GM12878 (cell line): ENCODE measurements at regions not wholly inside any gene's neighbourhood (a gene's known extent, or its start where the extent isn't known, plus 50 kb on each side); places are given as distances from the start of the nearest gene placed in this dataset.

Experiments
- ATAC-seq: fragments of 200-7000 bp; cut with Tn5 transposase; 3 replicates; pipeline ENCODE4 v1.9.1; 2020; ENCODE audit warnings: mild to moderate bottlenecking, moderate library complexity
- BruUV-seq: library from RNA; stranded (reverse); fragments of 400-500 nt; replicated peaks from 2 replicates; lab custom pipeline; 2021; lab: Mats Ljungman, UMichigan
- CTCF ChIA-PET: fragments of 300-600 bp; sonication (Branson Sonifier 250); formaldehyde crosslinking; extraction: SDS; loops from one replicate; lab custom pipeline; 2021; ENCODE audit warnings: inconsistent platforms; lab: Yijun Ruan, JAX
- POLR2A ChIA-PET: fragments of 350-600 bp; formaldehyde crosslinking; extraction: SDS; loops from one replicate; lab custom pipeline; 2021; ENCODE audit warnings: inconsistent platforms; lab: Charles Lee
- RAD21 ChIA-PET: fragments of 300-600 bp; sonication (Branson Sonifier 250); formaldehyde crosslinking; loops from one replicate; lab custom pipeline; 2023; ENCODE audit warnings: antibody characterized with exemption; ENCODE audit not compliant: unreplicated experiment; lab: Charles Lee
- SMC1A ChIA-PET: fragments of 300-600 bp; sonication (Branson Sonifier 250); formaldehyde crosslinking; loops from one replicate; lab custom pipeline; 2023; ENCODE audit not compliant: unreplicated experiment, uncharacterized antibody; lab: Charles Lee
- DNase-seq: peaks from one replicate; pipeline ENCODE4 v3.0.0-alpha.2; 2011; ENCODE audit warnings: low read depth, low spot score
- FAIRE-seq: peaks from 3 replicates; lab custom pipeline; 2011; peaks lifted over from hg19 to GRCh38; lab: Jason Lieb, UNC
- H2AFZ ChIP-seq: 2 replicates; pipeline ENCODE4 v1.6.0; 2011; ENCODE audit warnings: low read depth, low read length, control low read depth; ENCODE audit not compliant: control insufficient read depth
- H3K27ac ChIP-seq: 2 replicates; pipeline ENCODE4 v1.5.1; 2011; ENCODE audit warnings: control low read depth; ENCODE audit not compliant: control insufficient read depth, insufficient read depth
- H3K27me3 ChIP-seq, 2 experiments: replicated peaks in 1 of 2; 2 replicates each; pipeline versions ENCODE4 v1.6.0 to v1.6.1; 2011; ENCODE audit warnings: low read length in 1 of 2; ENCODE audit not compliant: control insufficient read depth in 2 of 2, insufficient read depth in 2 of 2
- H3K36me3 ChIP-seq, 2 experiments: 2 replicates each; pipeline ENCODE4 v1.5.1; 2011; ENCODE audit warnings: low read length in 1 of 2; ENCODE audit not compliant: control insufficient read depth in 2 of 2, insufficient read depth in 2 of 2
- H3K4me1 ChIP-seq: 2 replicates; pipeline ENCODE4 v1.6.1; 2011; ENCODE audit warnings: mild to moderate bottlenecking, low read length, moderate library complexity, mixed read lengths; ENCODE audit not compliant: control insufficient read depth, insufficient read depth
- H3K4me2 ChIP-seq: 2 replicates; pipeline ENCODE4 v1.6.0; 2011; ENCODE audit warnings: control low read depth; ENCODE audit not compliant: control insufficient read depth, insufficient read depth
- H3K4me3 ChIP-seq: fragments of 200-600 bp; sonication (generic); 2 replicates; pipeline ENCODE4 v1.5.1; 2016
- H3K79me2 ChIP-seq: 2 replicates; pipeline ENCODE4 v1.6.0; 2011; ENCODE audit warnings: low read length; ENCODE audit not compliant: control insufficient read depth, insufficient read depth
- H3K9ac ChIP-seq: 2 replicates; pipeline ENCODE4 v1.8.0; 2011; ENCODE audit warnings: low read length, control low read depth, mixed read lengths; ENCODE audit not compliant: control insufficient read depth, insufficient read depth
- H3K9me3 ChIP-seq: replicated peaks from 3 replicates; pipeline ENCODE4 v1.5.1; 2011; ENCODE audit warnings: mild to moderate bottlenecking, low read length; ENCODE audit not compliant: control insufficient read depth, insufficient read depth
- H4K20me1 ChIP-seq: 2 replicates; pipeline ENCODE4 v1.6.0; 2011; ENCODE audit not compliant: control insufficient read depth, insufficient read depth
- BMI1 ChIP-seq: fragments of 450-650 bp; IDR thresholded peaks from 2 replicates; pipeline ENCODE4 v1.6.1; 2016; ENCODE audit warnings: mild to moderate bottlenecking, moderate library complexity, borderline replicate concordance
- CEBPB ChIP-seq, 2 experiments: fragments of 150-350 bp in 1 of 2; IDR thresholded peaks; 2 replicates each; pipeline ENCODE4 v1.6.1; 2012 to 2014; ENCODE audit warnings: low read depth in 2 of 2, low read length in 2 of 2, borderline replicate concordance in 1 of 2, inconsistent platforms in 1 of 2
- EGR1 ChIP-seq, 2 experiments: IDR thresholded peaks; 1 replicate in 1 of 2; 2 replicates in 1 of 2; pipeline ENCODE4 v1.6.1; 2011 to 2012; ENCODE audit warnings: low read depth in 2 of 2, low read length in 2 of 2, borderline replicate concordance in 1 of 2, mild to moderate bottlenecking in 1 of 2, moderate library complexity in 1 of 2
- ESRRA ChIP-seq: IDR thresholded peaks from 2 replicates; pipeline ENCODE4 v1.6.1; 2012; ENCODE audit warnings: mild to moderate bottlenecking, low read length, improper control_type of control experiment
- FOXK2 ChIP-seq: fragments of 450-650 bp; IDR thresholded peaks from 2 replicates; pipeline ENCODE4 v1.6.1; 2017; ENCODE audit warnings: mild to moderate bottlenecking, moderate library complexity
- HSF1 ChIP-seq: fragments of 150-350 bp; IDR thresholded peaks from 2 replicates; pipeline ENCODE4 v1.6.1; 2014; ENCODE audit warnings: mild to moderate bottlenecking, low read depth, low read length
- IRF3 ChIP-seq: fragments of 450-650 bp; IDR thresholded peaks from 2 replicates; pipeline ENCODE4 v1.6.1; 2014; ENCODE audit warnings: mild to moderate bottlenecking
- MTA2 ChIP-seq: fragments of 450-650 bp; IDR thresholded peaks from 2 replicates; pipeline ENCODE4 v1.6.1; 2016; ENCODE audit warnings: low read depth, mild to moderate bottlenecking, moderate library complexity
- MTA3 ChIP-seq: IDR thresholded peaks from 2 replicates; pipeline ENCODE4 v1.6.1; 2012; ENCODE audit warnings: low read length, inconsistent platforms, borderline replicate concordance
- MYC ChIP-seq: IDR thresholded peaks from 2 replicates; pipeline ENCODE4 v1.6.1; 2011; ENCODE audit warnings: mild to moderate bottlenecking, low read length, moderate library complexity, inconsistent platforms; ENCODE audit not compliant: insufficient read depth, insufficient replicate concordance, insufficient read length, severe bottlenecking
- NR2C1 ChIP-seq: fragments of 450-650 bp; IDR thresholded peaks from 2 replicates; pipeline ENCODE4 v1.6.1; 2017; ENCODE audit warnings: antibody characterized with exemption, mild to moderate bottlenecking, moderate library complexity
- RUNX3 ChIP-seq: IDR thresholded peaks from 2 replicates; pipeline ENCODE4 v1.6.1; 2012; ENCODE audit warnings: low read length, inconsistent platforms
- SMC3 ChIP-seq: IDR thresholded peaks from 2 replicates; pipeline ENCODE4 v1.6.1; 2011; ENCODE audit warnings: low read length, improper control_type of control experiment, borderline replicate concordance
- SPI1 ChIP-seq: IDR thresholded peaks from 2 replicates; pipeline ENCODE4 v1.6.1; 2011; ENCODE audit warnings: low read depth, mild to moderate bottlenecking, low read length, moderate library complexity, borderline replicate concordance; ENCODE audit not compliant: insufficient read depth
- SRF ChIP-seq, 2 experiments: IDR thresholded peaks; 2 replicates each; pipeline ENCODE4 v1.6.1; 2011; ENCODE audit warnings: low read depth in 2 of 2, low read length in 2 of 2, mild to moderate bottlenecking in 1 of 2, moderate library complexity in 1 of 2
- STAT3 ChIP-seq: IDR thresholded peaks from 2 replicates; pipeline ENCODE4 v1.6.1; 2011; ENCODE audit warnings: low read depth, low read length, improper control_type of control experiment
- SUZ12 ChIP-seq: fragments of 200-600 bp; sonication (generic); IDR thresholded peaks from one replicate; pipeline ENCODE4 v1.6.1; 2018; ENCODE audit warnings: antibody characterized with exemption, mild to moderate bottlenecking; ENCODE audit not compliant: unreplicated experiment
- YY1 ChIP-seq: IDR thresholded peaks from 2 replicates; pipeline ENCODE4 v1.6.1; 2011; ENCODE audit warnings: low read depth, mild to moderate bottlenecking, low read length
- ZBTB40 ChIP-seq: fragments of 450-650 bp; IDR thresholded peaks from 2 replicates; pipeline ENCODE4 v1.6.1; 2016; ENCODE audit warnings: mild to moderate bottlenecking, moderate library complexity, borderline replicate concordance
- ZNF217 ChIP-seq: fragments of 450-650 bp; IDR thresholded peaks from 2 replicates; pipeline ENCODE4 v1.6.1; 2017; ENCODE audit warnings: antibody characterized with exemption, mild to moderate bottlenecking
- WGBS: methylation state at CpG from one replicate; pipeline ENCODE4 v1.1.6; 2016; ENCODE audit warnings: low lambda C conversion rate; ENCODE audit not compliant: insufficient replicate concordance, insufficient coverage; ENCODE audit errors: missing lambda C conversion rate; 5-methylcytosine and 5-hydroxymethylcytosine counted together
- in situ Hi-C: fragments of 300-500 bp; cut with MboI; formaldehyde crosslinking; loops from 9 replicates; pipeline ENCODE4 v1.14.3; 2018; ENCODE audit warnings: mixed read lengths
- intact Hi-C: fragments of 100-400 bp; cut with micrococcal nuclease; formaldehyde crosslinking; loops from one replicate; pipeline ENCODE4 v1.14.2; 2022; ENCODE audit not compliant: unreplicated experiment

- ChIA-PET SMC1A (interaction anchor here (1.1 kb wide), 1 partner anchor 9 kb away, joined by 3 read pairs; no protein-coding TSS in a partner anchor), RAD21 (no interaction called here), POLR2A (no interaction called here), CTCF (no interaction called here)
- intact Hi-C loops (no loop called here), in situ Hi-C loops (no loop called here)
- H2AFZ ChIP-seq, result no peak overlapping the region
- H3K4me2 ChIP-seq, result no peak overlapping the region
- H3K4me1 ChIP-seq, result no peaks in the 10 kb centered on the region
- no peaks in the 10 kb centered on the region for H3K36me3 ChIP-seq
- no peak for TF ChIP-seq SPI1
- no peak for TF ChIP-seq ZBTB40
- TF ChIP-seq STAT3, result no peak
- TF ChIP-seq YY1, result no peak
- no peak for TF ChIP-seq SUZ12
- no peak for TF ChIP-seq MTA2
- no peak for TF ChIP-seq BMI1
- TF ChIP-seq MYC, result no peak
- no peak for TF ChIP-seq RUNX3
- TF ChIP-seq HSF1, result no peak
- TF ChIP-seq ESRRA, result no peak
- no peak for TF ChIP-seq IRF3
- no peak for TF ChIP-seq NR2C1
- no peak for TF ChIP-seq FOXK2
- no peak for TF ChIP-seq MTA3
- no peak for TF ChIP-seq CEBPB (IDR thresholded peaks at IDR 0.05; ENCODE audit: borderline replicate concordance in 1 of 2, low read depth in 2 of 2, low read length in 2 of 2)
- no peak for TF ChIP-seq EGR1 (IDR thresholded peaks at IDR 0.05; ENCODE audit: borderline replicate concordance in 1 of 2, low read depth in 2 of 2, low read length in 2 of 2)
- TF ChIP-seq SMC3, result no peak
- no peak for TF ChIP-seq ZNF217
- TF ChIP-seq SRF (IDR thresholded peaks at IDR 0.05; ENCODE audit: low read depth in 2 of 2, low read length in 2 of 2), result no peak
- no TSS peak for BruUV-seq
- no peak overlapping the region for H3K9ac ChIP-seq
- no peak overlapping the region for H3K4me3 ChIP-seq
- no peak for DNase-seq
- no peak for ATAC-seq
- H3K79me2 ChIP-seq, result no peaks in the 10 kb centered on the region
- 32% methylated on average over 4 of the region's 4 CpGs for WGBS
- no peaks in the 10 kb centered on the region for H4K20me1 ChIP-seq
- H3K27me3 ChIP-seq, result no peaks in the 10 kb centered on the region
- no peaks in the 10 kb centered on the region; the same call in 2 of the 3 replicates for H3K9me3 ChIP-seq
- FAIRE-seq, result no peak
- no peak overlapping the region for H3K27ac ChIP-seq
Observed at GRCh38 chr6:85037221-85037620, 272.8 kb upstream of the TBX18 start.
